Fibroblast of skin of abdomen (primary cell): ENCODE measurements at regions not wholly inside any gene's neighbourhood (a gene's known extent, or its start where the extent isn't known, plus 50 kb on each side); places are given as distances from the start of the nearest gene placed in this dataset.

Source experiments
- DNase-seq: peaks from one replicate; pipeline ENCODE4 v3.0.0-alpha.2; 2013

- DNase-seq, result no peak
Observed at GRCh38 chr13:40270726-40271125, 395.7 kb downstream of the FOXO1 start.

DNA sequence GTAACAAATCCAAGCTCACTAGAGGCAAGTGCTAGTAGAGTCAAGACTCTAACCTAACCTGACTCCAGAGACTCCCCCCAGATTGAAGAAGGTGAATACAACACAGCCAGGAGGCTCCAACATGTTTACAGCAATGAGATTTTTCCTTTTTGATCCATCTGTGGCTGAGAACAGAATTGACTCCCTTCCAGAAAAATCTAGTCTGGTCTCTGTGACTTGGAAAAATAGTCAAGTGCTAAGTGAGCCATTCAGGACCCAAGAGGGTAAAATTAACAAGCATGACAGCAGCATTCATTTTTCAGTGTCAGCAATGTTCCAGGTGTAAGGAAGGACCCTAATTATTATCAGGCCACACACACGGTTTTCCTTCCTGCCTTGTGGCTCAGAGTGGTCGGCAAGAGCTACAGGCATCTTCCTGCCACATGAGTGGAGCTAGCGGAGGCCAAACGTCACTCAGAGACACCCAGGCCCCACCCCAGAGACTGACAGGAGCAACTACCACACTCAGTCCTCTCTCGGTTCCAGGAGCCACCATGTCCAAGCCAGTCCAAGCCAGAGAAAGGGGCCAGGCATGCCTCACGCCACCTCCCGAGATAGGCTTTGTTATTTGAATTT, 395.1 kb downstream of the FOXO1 start:
- DNase-seq, result no peak

- peak; percentile 78 for DNase-seq
Observed at GRCh38 chr13:40271931-40272775, 394.3 kb downstream of the FOXO1 start.

DNA sequence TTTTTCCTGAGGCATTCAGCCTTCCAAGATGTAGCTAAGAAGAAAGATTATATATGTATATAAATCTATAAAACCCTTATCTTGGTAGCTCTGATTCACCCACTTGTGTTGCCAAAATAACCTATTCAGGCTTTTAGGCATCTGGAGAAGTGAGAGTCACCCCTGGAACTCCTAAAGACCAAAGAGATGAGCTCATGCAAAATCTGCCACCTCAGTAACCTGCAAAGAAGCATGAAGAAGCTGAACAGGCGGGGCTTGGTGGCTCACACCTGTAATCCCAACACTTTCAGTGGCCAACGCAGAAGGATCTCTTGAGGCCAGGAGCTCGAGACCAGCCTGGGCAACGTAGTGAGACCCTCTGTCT, 393.7 kb downstream of the FOXO1 start:
- peak; percentile 38 for DNase-seq

DNA sequence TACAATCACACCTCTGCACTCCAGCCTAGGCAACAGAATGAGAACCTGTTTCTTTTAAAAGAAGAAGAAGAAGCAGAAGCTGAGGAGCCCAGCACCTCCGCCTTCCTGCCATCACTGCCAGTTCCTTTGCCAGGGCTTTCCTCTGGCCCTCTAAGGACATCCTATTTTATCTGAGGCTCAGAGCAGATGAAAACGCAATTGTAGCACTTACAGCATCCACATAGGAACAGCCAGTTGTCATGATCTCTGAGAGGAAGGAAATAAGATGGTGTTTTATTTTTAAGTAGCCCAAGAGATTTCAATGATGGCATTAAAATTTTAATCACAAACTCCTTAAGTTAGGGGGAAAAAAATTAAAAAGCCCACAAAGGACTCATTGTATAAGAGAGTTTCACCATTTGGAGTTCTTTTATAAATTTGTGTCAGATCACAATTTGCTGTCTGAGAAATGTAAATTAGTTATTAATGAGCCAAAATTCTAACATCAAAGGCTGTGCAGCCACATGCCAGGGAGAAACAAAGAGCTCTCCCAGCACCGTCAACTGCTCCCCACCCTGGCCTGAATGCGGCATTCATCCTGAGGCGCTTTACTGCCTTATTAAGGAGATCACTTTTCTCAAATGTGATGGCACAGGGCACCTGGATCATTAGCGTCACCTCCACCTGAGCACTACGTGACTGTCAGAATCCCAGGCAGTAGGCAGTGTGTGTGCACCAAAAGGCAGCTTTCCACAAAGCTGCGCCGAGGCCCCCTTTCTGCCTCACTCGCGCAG, 393.0 kb downstream of the FOXO1 start:
- no peak for DNase-seq

DNA sequence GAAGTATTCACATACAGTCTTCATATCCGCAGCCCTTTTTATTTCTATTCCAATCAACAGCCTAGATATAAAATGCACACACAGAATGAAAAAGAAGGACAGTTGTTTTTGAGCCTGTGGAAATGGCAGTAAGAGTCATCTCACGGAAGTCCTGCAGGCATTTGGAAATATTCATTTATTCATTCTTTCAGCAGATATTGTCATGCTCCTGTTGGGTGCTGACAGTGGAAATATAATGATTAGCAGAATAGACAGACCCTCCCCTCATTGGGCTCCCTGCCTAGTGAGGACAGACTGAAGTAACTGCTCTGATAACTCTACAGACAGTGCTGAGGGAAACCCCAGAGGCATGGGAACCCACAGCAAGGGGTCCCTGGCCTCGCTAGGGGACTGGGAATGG, 392.3 kb downstream of the FOXO1 start:
- DNase-seq, result no peak

DNA sequence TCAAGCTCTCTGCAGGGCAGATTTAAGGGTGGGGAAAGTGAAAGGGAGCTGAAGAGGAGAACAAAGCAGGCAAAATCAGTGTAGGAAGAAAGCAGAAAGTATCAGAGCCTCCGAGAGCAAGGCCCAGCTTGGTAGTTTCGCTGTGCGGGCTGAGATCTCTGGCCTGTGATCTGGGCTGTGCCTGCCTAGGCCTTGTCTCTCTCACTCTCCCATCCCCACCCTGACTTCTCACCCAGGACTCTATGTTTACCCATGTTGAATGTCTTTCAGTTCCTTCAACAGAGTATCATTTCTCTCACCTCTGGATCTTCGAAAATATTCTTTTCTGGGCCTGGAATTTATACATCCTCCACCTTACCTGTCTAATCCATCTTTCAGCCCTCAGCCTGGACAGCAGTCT, 391.3 kb downstream of the FOXO1 start:
- DNase-seq, result no peak

GRCh38 chr13:40275636-40276035, 390.8 kb downstream of the FOXO1 start:
- peak; percentile 5 for DNase-seq

- no peak for DNase-seq
Observed at GRCh38 chr13:40283666-40284065, 382.8 kb downstream of the FOXO1 start.

DNA sequence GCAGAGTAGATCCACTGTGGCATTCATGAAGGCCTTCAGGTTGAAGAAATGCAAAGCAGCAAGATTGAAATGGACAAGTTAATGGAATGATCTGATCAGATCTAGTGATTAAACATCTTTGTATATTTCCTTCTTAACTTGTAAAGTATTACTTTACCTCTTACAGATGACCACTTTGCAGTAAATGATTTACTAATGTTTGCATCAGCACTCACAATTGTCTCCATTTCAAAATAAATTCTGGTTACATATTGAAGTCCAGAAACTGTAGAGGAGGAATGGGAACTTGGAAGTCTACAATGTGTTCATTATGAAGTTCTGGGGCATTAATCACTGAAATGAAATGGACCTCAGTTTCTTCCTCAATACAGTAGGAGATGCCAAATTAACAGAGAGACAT, 380.8 kb downstream of the FOXO1 start:
- DNase-seq, result no peak

GRCh38 chr13:40287428-40287827, 379.0 kb downstream of the FOXO1 start:
- DNase-seq, result no peak

GRCh38 chr13:40288259-40288658, 378.2 kb downstream of the FOXO1 start:
- DNase-seq, result no peak

GRCh38 chr13:40290758-40291157, 375.7 kb downstream of the FOXO1 start:
- no peak for DNase-seq

DNA sequence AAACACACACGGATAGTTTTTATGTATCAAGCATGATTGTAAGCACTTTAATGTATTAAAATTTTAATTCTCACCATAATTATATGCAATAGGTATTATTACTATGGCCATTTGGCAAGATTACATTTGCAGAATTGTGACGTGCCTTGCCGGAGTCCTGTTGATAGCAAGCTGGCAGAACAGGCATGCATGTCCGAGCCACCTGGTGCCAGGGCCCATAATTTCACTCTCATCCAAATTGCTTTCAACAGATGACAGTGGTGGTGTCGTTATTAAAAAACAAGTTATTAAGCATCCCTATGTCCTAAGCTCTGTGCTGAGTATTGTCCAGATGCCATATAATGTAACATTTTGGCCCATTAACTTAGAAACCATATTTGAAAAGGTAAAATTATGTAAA, 374.3 kb downstream of the FOXO1 start:
- DNase-seq, result no peak

GRCh38 chr13:40292536-40292935, 373.9 kb downstream of the FOXO1 start:
- DNase-seq, result no peak

- no peak for DNase-seq
Observed at GRCh38 chr13:40302351-40302750, 364.1 kb downstream of the FOXO1 start.

DNA sequence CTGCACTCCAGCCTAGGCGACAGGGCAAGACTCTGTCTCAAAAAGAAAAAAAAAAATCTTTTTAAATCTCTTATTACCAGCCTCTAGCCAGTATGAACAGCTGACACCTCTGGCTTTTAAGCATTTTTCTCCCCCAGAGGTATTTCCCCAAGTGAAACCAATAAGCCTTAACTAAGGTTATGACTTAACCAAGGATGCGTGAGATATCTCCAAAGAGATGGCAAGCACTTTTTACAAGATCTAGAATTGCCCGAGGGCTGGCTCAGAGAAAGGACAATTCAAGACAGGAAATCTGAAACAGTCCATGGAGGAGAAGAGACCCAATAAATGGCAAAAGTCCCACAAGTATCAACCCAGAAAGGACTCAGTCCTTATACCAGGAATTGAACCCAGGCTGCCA, 362.1 kb downstream of the FOXO1 start:
- no peak for DNase-seq

DNA sequence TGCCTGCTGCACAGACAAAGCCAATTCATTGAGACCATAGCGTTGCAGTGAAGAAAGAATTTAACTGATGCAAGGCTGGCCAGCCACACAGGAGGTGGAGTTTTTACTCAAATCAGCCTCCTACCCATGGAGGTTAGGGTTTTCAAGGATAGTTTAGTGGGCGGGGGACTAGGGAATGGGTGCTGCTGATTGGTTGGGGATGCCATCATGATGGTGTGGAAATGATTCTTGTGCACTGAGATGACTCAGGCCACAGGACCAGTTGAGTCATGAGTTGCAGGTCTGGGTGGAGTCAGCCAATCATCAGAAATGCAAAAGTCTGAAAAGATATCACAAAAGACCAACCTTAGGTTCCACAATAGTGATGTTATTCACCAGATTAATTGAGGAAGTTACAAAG, 359.6 kb downstream of the FOXO1 start:
- DNase-seq, result no peak

GRCh38 chr13:40309881-40310280, 356.6 kb downstream of the FOXO1 start:
- no peak for DNase-seq

DNA sequence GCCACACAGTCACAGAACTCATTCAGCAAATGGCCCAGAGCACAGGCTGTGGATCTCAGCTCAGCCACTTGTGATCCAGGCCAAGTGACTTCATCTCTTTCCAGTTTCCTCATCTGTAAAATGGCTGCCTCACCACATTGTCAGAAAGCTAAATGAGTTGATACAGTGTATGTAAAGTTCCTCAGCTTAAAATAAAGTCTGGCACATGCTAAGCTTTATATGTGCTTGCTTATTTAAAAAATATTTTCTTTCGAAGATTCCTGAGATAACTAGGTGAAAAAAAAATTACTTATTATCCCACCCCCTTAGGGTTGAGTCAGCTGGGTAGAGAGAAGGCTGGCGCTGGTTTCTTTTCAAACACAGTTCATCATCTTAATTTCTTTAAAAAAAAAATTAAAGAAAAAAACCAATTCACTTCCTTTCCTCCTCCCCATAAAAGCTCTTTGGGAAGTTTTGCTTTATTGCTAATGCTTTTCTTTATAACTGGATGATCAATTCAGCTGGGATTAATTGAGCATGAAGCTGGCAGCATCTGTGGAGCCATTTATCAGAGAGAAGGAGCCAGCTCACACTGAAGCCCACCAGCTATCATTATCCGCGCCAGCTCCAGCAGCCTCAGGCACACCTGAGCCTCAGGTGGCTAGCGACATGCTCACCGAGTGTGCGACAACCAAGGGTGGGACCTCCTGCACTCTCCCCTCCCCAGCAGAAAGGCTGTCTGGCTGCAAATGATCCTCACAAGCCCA, 354.9 kb downstream of the FOXO1 start:
- DNase-seq, result no peak

GRCh38 chr13:40313269-40314200, 352.9 kb downstream of the FOXO1 start:
- DNase-seq, result no peak
